Cardiac muscle cell (in vitro differentiated cells and primary cell): ENCODE measurements at regions not wholly inside any gene's neighbourhood (a gene's known extent, or its start where the extent isn't known, plus 50 kb on each side); places are given as distances from the start of the nearest gene placed in this dataset.

Experiments used
- DNase-seq, 2 donors: peaks; one replicate each; pipeline versions ENCODE4 v3.0.0 to v3.0.0-alpha.2; 2010 to 2017; ENCODE audit warnings: low read depth in 1 of 2, low spot score in 1 of 2
- H3K27ac ChIP-seq: fragments of 200-600 bp; sonication (generic); 2 replicates; pipeline ENCODE4 v1.5.1; 2016
- H3K27me3 ChIP-seq: fragments of 200-600 bp; sonication (generic); 2 replicates; pipeline ENCODE4 v1.6.0; 2016; ENCODE audit warnings: control low read depth
- H3K36me3 ChIP-seq: fragments of 200-600 bp; sonication (generic); 2 replicates; pipeline ENCODE4 v1.5.1; 2016; ENCODE audit warnings: control low read depth
- H3K4me1 ChIP-seq: fragments of 200-600 bp; sonication (generic); 2 replicates; pipeline ENCODE4 v1.8.1; 2017; ENCODE audit warnings: low read depth, mild to moderate bottlenecking, mixed run types
- H3K4me3 ChIP-seq: fragments of 200-600 bp; sonication (generic); 2 replicates; pipeline ENCODE4 v1.5.1; 2016; ENCODE audit warnings: mild to moderate bottlenecking
- H3K9me3 ChIP-seq: fragments of 200-600 bp; sonication (generic); 2 replicates; pipeline ENCODE4 v1.5.1; 2017; ENCODE audit warnings: low read depth, mild to moderate bottlenecking, control low read depth
- TF ChIP-seq, protein P1 (sequence below): IDR thresholded peaks from 2 replicates; pipeline ENCODE4 v1.5.1; 2012; ENCODE audit warnings: low read depth, mild to moderate bottlenecking, low read length

DNA sequence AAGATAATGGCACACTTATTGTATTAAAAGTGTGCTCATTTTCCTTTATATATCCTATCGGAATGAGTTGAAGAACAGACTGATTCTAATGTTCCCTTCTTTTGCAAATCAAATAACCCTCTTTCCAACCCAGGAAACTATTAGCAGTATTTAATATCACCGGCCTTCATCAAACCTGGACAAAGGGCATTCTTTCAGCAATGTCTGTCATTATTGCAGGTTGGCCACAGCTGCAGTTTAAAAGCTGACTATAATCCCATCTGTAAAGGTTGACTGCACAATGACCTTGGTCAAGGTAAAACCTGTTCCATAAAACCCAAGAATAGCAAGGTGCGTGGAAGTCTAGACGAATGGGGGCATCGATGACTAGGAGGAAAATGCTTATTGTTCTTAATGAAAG lies 472.3 kb upstream of the SOX5 start:
- Histone ChIP-seq H3K27me3 (no peaks in the 10 kb centered on the region), H3K4me1 (no peaks in the 10 kb centered on the region), H3K27ac (no peak overlapping the region), H3K36me3 (no peaks in the 10 kb centered on the region), H3K4me3 (no peak overlapping the region), H3K9me3 (no peaks in the 10 kb centered on the region)
- TF ChIP-seq, protein P1, sequence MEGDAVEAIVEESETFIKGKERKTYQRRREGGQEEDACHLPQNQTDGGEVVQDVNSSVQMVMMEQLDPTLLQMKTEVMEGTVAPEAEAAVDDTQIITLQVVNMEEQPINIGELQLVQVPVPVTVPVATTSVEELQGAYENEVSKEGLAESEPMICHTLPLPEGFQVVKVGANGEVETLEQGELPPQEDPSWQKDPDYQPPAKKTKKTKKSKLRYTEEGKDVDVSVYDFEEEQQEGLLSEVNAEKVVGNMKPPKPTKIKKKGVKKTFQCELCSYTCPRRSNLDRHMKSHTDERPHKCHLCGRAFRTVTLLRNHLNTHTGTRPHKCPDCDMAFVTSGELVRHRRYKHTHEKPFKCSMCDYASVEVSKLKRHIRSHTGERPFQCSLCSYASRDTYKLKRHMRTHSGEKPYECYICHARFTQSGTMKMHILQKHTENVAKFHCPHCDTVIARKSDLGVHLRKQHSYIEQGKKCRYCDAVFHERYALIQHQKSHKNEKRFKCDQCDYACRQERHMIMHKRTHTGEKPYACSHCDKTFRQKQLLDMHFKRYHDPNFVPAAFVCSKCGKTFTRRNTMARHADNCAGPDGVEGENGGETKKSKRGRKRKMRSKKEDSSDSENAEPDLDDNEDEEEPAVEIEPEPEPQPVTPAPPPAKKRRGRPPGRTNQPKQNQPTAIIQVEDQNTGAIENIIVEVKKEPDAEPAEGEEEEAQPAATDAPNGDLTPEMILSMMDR: no peak
- no peak for DNase-seq

DNA sequence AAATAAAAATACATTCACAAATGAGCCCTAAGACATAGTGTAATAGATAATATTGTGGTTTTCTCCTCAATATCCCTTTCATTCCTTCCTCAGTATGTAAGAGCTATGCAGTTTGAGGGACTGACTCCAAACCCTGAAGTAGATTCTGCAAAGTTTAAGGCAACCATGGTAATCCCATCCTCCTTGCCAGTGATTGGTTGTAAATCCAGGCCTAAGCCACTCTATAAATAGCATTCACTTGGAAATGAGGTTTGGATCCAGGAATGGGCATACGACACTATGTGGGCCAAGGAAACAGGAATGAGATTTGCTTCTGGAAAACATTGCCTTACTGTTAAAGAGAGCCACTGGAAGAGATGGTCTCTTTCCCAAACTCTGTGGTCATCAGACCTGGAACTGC lies 468.7 kb upstream of the SOX5 start:
- Histone ChIP-seq H3K36me3 (no peaks in the 10 kb centered on the region), H3K27me3 (no peaks in the 10 kb centered on the region), H3K4me1 (no peaks in the 10 kb centered on the region), H3K27ac (no peak overlapping the region), H3K4me3 (no peak overlapping the region), H3K9me3 (no peaks in the 10 kb centered on the region)
- TF ChIP-seq, protein P1: no peak
- no peak for DNase-seq

DNA sequence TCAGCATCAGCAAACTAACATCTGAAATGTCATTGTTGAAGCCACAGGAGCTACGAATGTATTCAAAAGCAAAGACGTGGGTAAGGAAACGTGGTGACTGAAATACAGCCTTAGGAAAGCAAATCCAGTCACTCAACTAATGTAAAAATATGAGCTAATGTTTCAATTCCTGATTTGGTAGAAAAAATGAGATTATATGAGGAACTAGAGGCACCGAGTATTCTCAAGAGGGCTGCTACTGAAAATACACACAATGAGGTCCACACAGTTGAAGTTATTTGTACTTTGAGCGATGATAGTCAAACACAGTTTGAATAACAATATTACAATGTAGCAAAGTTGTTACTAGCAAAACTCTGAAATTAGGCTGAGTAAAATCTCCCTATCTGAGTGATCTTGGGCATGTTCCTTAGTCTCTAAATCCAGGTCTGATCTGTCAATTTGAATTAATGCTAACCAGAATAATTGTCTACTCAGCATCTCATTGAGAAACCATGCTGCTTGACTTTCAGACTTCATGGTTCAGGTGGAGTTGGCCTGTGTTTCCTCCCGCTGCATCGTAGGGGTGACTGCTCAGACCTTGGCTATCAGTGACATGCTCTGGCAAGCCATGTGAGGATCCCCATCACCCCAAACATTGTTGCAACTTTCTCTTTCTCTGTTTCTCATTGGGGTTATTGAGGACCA lies 467.1 kb upstream of the SOX5 start:
- H3K9me3 ChIP-seq: no peaks in the 10 kb centered on the region
- H3K36me3 ChIP-seq: no peaks in the 10 kb centered on the region
- H3K27ac ChIP-seq: no peak overlapping the region
- H3K4me1 ChIP-seq: no peaks in the 10 kb centered on the region
- no peaks in the 10 kb centered on the region for H3K27me3 ChIP-seq
- TF ChIP-seq, protein P1: no peak
- no peak overlapping the region for H3K4me3 ChIP-seq
- no peak for DNase-seq

DNA sequence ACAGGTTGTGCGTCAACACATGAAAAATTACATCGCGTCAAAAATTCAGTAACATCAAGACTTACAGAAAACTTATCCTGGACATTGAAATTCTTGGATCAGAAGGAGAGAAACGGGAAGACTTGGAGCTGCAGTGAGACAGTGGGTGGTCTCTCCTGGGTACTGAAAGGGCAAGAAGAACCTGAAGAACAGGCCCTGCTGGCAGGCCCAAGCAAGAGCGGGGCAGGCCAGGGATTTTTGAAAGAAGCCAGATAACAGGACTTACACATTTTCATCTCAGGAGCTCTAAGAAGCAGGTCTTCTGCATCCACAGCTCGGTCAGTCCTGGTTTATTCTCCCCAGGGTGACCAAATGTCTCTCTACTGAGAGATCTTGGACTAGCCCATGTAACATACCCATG lies 466.5 kb upstream of the SOX5 start:
- Histone ChIP-seq H3K4me3 (no peak overlapping the region), H3K9me3 (no peaks in the 10 kb centered on the region), H3K36me3 (no peaks in the 10 kb centered on the region), H3K27me3 (no peaks in the 10 kb centered on the region), H3K27ac (no peak overlapping the region), H3K4me1 (no peaks in the 10 kb centered on the region)
- DNase-seq: no peak
- TF ChIP-seq, protein P1: no peak

DNA sequence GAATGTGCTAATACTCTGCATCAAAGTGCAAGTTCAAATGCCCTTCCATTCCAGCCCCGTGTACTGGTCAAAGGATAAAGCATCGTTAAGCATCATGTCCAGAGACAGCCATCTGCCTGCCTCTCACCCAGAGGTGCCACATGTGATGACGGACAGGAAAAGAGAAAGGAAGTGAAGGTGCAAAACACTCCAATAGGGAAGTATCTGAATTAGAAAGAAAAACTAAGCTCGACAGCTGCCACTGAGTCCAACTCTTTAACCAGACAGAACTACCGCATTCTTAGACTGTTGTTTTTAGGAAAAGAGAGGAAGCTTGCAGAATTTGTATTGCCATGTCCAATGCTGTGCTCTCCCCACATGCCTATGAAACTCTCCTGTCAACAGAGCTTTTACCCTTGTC lies 465.0 kb upstream of the SOX5 start:
- no peak overlapping the region for H3K4me3 ChIP-seq
- TF ChIP-seq, protein P1: no peak
- no peaks in the 10 kb centered on the region for H3K27me3 ChIP-seq
- H3K27ac ChIP-seq: no peak overlapping the region
- H3K4me1 ChIP-seq: no peaks in the 10 kb centered on the region
- no peak for DNase-seq
- no peaks in the 10 kb centered on the region for H3K9me3 ChIP-seq
- H3K36me3 ChIP-seq: no peaks in the 10 kb centered on the region
